ENCODE measurements at regions not wholly inside any gene's neighbourhood (a gene's known extent, or its start where the extent isn't known, plus 50 kb on each side); places are given as distances from the start of the nearest gene placed in this dataset.

DNA sequence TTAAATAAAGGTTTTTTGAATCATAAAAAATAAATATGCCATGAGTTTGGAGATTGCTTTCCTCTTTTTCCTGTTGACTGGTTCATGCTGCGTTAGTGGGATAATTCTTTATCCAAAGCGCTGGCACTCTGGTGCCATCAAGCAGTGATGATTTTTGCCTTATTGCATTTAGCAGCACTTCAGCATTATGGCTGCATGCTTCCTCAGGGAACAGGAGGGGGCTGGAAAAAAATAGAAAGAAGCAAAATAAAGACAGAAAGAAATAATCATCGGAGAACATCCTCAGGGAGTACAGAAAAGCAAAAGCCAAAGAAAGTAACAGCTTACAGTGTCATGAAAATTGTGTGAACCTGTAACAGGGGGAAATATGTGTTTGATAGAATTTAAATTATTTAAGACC is 1408.2 kb upstream of the PIK3C3 start:
- no peak for DNase-seq (ENCODE audit: low read depth in 2 of 3, low spot score in 2 of 3)

DNA sequence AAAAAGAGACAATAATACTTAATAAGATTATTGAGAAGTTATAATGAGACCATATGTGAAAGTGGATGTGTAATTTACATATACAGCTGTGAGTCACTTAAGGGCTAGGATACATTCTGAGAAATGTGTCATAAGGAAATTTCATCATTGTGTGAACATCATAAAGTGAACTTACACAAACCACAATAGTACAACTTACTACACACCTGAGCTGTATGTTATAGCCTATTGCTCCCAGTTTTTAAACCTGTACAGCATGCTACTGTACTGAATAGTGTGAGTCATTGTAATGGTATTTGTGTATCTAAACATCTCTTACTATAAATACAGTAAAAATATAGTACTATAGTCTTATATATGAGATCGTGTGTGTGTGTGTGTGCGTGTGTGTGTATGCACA is 1420.3 kb upstream of the PIK3C3 start:
- DNase-seq (ENCODE audit: low read depth in 2 of 3, low spot score in 2 of 3) = no peak

DNA sequence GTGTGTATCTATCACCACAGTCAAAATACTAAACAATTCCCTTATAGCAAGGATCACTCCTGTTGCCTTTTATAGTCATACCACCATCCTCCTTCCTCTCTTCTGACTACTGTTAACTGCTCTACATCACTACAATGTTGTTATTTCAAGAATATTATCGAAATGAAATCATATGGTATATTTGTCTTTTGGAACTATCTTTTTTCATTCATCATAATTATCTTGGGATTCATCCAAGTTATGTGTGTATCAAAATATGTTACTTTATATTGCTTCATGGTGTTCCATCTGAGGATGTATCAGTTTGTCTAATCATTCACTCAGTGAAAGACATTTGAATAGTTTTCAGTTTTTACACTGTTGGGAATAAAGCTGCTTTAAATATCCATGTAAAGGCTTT is 1423.0 kb upstream of the PIK3C3 start:
- no peak for DNase-seq (ENCODE audit: low read depth in 2 of 3, low spot score in 2 of 3)

DNA sequence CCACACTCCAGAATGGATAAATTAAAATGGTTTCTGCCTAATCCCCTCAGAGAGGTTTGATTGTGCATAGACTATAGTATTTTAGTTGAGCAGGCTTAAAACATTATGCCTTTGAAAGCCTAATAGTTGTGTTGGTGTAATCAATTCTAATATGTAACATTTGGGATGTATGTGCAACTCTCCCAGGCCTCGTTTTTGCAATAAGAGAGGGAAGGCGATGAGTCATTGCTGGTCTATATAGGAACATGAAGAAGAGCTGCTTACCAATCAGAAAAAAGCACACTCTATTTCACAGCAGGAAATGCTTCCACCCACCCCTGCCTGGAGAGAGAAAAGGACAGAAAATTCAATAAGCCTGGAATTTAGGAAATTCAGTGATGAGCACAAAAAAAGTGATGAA is 1424.0 kb upstream of the PIK3C3 start:
- DNase-seq (ENCODE audit: low read depth in 2 of 3, low spot score in 2 of 3) = no peak

DNA sequence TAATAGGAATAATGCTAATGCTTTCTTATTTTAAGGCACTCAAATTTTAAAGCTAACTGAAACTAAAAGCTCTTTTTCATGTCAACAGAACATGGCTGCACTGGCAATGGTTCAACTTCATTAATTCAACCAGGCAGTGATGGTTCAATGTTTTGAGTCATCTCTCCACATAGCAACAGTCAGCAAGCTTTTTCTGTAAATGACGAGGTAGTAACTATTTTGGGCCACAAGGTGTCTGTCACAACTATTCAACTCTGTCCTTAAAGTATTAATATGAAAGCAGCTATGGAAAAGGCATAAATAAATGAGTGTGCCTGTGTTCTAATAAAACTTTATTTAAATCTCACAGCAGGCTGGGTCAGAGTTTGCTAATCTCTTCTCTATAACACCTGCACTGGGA is 1425.6 kb upstream of the PIK3C3 start:
- peak in 1 of 3 donors; percentile 4 for DNase-seq (ENCODE audit: low read depth in 2 of 3, low spot score in 2 of 3)

DNA sequence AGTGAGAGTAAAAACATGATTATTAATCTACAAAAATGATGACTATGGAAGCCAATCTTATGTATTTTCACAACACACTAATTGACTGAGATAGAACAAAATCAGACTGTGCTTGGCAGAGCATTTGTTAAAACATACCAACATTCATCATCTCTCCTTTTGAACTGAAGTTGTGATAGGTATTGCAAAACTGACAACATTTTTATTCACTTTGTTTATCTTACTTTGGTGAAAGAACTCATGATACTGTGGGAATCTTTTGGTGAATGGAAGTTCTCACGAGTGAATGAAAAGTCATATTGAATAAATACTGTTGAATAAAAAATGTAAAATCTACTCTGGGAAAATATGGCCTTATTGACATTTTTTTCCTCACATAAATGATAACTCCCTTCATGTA is 1430.2 kb upstream of the PIK3C3 start:
- no peak for DNase-seq (ENCODE audit: low read depth in 2 of 3, low spot score in 2 of 3)

DNA sequence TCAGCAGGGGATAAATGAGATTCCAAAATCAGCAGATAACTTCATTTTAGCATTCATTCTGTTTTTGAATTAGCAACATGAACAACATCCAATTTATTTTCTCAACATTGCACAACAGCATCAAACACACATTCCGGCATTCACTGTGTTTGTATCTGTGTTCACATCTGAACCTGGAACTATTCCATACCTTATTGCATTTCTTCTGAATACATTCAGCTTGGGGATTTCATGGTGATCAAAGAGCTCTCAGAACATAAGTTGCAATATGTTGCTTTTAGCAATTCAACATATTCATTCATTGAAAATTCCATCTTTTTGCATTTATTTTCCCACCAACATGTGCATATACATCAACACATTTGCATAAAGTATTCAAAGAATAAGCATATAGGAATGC is 1431.7 kb upstream of the PIK3C3 start:
- DNase-seq (ENCODE audit: low read depth in 2 of 3, low spot score in 2 of 3) = no peak

DNA sequence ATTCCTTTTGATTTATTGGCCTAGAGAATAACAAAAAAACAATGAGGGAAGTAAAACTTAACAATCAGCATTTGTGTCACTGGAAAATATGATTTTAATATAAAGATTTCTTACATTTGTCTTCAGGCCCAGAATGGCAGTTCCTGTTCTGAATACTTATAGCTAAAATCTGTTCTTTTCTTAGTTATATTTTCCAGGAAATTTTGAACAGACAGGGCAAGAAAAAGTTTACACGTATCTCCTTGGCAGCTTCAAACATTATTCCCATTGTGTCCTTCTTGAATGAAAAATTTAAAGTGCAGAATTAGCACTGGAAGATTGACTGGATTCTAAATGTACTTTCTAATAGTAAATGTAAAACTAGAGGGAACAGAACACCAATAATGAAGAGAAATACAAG is 1454.0 kb upstream of the PIK3C3 start:
- DNase-seq (ENCODE audit: low read depth in 2 of 3, low spot score in 2 of 3) = no peak

DNA sequence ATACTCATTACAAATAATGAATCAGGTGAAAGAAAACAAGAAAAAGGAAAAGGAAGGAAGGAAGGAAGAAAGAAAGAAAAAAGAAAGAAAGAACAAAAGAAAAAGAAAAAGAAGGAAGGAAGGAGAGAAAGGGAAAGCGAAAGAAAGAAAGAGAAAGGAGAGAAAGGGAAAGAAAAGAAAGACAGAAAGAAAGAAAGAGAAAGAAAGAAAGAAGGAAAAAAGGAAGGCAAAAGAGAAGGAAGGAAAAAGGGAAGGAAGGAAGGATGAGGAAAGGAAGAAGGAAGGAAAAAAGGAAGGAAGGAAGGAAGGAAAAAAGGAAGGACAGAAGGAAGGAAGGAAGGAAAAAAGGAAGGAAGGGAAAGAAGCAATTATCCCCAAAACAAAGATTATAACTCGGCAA is 1460.4 kb upstream of the PIK3C3 start:
- DNase-seq (ENCODE audit: low read depth in 2 of 3, low spot score in 2 of 3) = no peak

DNA sequence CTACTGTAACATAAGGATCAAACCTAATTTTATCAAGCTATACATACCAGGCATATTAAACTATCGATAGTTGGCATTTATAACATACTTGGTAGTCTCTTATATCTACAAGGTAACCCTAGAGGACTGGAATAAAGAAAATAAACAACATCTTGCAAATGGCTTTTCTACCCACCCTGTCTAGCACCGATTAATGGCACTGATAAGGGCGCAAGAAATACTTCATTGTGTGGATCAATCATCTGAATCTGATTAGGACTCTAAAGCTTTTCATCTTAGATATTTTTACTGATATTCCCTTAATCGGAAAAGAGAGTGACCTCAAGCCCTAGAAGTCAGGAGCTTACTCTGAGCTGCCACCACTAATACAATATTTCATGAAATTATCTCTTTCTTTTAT is 1461.7 kb upstream of the PIK3C3 start:
- no peak for DNase-seq (ENCODE audit: low read depth in 2 of 3, low spot score in 2 of 3)

DNA sequence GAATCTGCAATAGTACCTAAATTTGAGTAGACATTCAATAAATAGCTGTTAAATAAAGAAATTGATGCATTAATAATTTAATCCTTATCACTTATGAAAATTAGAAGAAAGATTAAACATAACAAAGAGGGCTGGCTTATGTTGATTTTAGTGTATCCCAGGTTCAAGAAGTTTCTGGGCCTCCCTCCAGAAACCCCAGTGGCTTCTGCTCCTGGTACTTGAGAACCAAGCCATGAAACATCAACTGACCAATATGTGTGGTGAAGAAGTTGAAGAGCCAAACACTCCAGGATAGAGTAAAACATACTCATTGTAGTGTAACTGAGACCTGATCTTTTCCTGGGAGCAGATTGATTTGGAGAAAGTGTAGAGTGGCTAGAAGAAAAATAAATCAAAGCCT is 1465.7 kb upstream of the PIK3C3 start:
- DNase-seq (ENCODE audit: low read depth in 2 of 3, low spot score in 2 of 3) = no peak

DNA sequence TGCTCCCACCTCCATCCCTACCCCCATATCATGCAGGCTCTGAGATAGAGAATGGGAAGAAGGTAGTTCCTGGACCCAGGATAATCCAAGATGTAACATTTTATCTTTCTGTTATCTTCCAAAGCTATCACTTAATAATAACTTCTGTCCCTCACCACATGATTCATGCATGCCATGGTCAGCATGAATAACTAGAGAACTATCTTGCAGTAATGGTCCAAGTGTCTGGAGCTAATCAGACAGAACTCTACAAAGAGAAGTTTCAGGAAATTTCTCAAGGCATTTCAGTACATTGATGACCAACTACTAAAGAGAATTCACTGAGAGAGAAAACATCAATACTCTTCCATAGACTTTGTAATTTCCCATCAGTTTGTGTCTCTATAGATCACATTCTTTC is 1469.7 kb upstream of the PIK3C3 start:
- DNase-seq (ENCODE audit: low read depth in 2 of 3, low spot score in 2 of 3) = no peak

DNA sequence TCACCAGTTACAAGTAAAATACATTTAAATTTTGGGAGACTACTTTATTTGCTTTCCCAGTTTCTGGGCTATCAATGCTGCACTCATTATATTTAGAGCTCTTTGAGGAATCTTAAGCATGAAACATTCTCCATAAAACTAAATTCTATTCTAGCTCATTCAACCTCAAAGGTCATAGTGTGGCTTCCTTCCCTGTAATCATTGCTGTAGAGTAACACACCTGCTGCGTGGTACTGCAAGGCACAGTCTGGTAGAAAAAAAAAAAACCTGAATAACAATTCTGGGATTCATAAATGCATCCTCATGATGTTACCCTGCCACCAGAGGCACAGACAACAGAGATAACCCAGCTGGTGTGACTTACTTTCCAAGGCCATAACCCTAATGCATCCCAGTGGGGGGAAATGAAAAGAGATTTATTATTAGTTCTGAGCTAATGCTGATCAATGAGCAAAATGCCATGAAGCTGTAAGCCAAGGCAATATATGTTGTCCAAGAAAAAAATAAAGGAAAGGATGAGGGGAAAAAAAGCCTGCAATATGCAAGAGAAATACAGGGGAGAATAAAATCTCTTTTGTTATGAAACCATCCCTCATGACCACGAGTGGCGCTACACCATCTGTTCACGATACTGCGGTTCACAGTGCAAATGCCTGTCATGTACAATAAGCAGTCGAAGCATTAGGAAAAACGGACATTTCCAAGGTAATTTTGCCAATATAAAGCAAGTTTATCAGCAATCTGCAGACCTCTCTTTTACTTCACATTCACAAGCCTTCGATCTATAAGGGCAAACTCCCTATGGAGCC is 1481.6 kb upstream of the PIK3C3 start:
- DNase-seq (ENCODE audit: low read depth in 2 of 3, low spot score in 2 of 3) = no peak

DNA sequence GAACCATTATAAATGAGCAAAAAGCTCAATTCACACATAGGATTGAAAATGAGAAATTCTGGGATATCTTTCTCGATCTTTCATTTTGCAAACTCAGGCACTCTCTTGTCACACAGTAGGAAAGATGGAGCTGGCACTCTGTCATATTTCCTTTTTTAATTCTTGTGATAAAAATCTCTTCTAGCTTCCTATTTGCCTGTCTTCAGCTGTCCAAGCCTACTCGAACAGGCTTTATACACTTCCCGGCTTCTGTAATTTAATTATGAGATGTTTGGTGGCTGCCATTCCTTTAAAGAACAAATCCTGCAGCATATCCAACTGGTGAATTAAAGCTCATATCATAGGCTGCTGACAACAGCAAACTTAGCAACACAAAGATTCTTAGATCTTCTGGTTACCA is 1484.3 kb upstream of the PIK3C3 start:
- no peak for DNase-seq (ENCODE audit: low read depth in 2 of 3, low spot score in 2 of 3)

DNA sequence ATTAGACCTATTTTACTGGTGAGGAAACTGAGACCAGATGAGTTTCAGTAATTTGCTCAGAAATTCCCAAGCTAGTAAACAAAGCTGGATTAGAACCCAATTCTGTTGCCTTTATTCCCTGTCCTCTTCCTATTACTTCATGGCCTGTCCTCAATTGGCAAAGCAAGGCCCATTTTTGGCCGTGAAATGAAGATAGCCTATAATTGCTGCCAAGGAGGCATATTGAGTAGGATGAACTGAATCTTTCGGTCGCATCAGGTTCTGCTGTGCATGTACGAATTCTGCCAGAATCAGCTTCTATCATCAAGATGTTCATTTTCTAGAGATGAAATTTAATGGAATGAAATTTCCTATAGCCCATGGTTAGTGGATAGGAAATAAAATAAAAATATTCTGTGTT is 1485.2 kb upstream of the PIK3C3 start:
- DNase-seq (ENCODE audit: low read depth in 2 of 3, low spot score in 2 of 3) = no peak

DNA sequence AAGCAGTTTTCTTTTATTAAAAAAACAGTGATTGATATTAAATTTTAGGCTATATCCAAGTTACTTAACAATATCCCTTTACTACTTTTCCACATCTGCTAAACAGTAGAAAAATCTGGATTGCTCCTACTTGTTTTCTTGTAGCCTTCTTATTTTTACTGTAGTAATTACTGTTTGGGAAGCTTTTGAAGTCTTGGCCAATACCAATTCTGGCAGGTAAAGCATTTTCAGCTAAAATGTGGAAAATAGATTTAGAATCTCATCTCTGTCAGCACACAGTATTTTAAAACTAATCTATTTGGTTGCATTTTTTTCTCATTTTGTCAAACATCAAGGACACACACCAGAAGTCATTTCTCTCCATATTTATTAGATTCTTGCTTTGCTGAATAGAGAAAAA is 1485.7 kb upstream of the PIK3C3 start:
- no peak for DNase-seq (ENCODE audit: low read depth in 2 of 3, low spot score in 2 of 3)

DNA sequence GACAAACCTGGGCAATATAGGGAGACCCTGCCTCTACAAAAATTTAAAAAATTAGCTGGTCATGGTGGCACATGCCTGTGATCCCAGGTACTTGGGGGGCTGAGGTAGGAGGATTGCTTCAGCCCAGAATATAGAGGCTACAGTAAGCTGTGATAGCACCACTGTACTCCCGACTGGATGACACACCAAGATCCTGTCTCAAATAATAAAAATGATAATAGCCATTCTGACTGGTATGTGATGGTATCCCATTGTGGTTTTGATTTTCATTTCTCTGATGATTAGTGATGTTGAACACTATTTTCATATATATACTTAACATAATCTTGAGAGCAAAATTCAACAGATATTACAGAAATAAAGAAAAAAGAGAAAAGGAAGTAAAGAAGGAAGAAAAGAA is 1491.0 kb upstream of the PIK3C3 start:
- DNase-seq (ENCODE audit: low read depth in 2 of 3, low spot score in 2 of 3) = no peak

DNA sequence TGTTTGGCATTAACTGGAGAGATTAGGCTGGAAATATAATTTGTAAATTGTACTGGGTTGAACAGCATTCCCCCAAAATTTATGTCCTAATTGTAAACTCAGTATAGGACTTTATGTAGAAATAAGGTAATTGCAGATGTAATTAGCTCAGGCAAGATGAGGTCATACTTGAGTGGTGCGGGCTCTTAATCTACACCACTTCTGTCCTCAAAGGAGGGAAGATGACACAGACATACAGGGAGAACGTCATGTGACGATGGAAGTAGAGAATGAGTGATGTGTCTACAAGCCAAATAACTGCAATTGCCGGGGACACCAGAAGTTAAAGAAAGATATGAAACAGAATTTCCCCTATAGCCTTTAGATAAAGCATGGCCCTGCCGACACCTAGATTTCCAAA is 1501.1 kb upstream of the PIK3C3 start:
- no peak for DNase-seq (ENCODE audit: low read depth in 2 of 3, low spot score in 2 of 3)

DNA sequence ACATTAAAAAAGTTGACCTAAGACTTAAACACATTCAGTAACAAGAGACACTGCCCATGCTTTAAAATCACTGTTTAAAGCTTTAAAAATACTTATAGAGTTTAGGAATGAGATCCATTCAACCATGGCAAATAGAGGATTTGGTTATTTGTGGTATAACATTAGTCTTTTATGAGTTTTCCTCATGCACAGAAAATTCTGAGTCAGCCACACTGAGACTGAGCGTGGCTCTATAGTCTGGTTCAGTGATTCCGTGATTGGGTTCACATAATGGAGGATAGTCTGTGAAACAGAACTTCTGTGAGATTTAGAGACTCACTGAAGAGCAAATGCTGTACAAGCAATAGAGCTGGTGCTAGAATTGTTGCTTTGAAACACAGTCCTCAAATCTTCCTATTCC is 1502.4 kb upstream of the PIK3C3 start:
- DNase-seq (ENCODE audit: low read depth in 2 of 3, low spot score in 2 of 3) = no peak

DNA sequence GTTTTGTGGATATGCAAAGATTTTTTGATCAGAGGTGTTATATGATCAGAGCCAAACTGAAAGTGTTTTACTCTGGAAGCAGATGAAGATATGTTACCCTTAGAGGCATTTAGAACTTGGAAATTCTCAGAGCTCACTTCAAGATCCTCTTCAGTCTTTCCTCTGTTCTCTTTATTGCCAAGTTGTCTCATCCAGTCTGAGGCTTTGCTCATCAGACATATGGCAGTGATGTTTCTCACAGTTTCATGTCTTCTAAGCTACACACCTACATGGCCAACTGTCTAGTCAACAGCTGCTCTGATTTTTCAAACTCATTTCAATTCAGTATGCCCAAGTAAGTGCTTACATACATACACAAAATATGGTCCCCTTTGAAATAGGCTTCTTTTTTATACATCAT is 1504.3 kb upstream of the PIK3C3 start:
- DNase-seq (ENCODE audit: low read depth in 2 of 3, low spot score in 2 of 3) = no peak

DNA sequence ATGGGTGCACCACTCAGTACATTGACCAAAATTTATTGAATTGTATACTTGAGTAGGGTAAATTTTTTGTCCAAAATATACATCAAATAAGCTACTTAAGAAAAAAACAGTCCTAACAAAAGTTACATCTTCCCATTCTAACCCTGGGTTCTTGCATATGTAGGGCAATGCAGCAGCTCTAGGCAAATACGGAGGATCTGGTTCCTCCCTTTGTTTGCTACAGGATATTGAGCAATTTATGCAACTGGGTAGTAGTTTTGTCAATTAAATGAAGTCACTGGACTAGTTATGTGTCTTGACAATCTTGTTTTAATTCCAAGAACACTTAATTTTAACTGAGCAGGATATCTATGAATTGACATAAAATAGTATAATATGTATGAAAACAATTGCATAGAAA is 1507.2 kb upstream of the PIK3C3 start:
- DNase-seq (ENCODE audit: low read depth in 2 of 3, low spot score in 2 of 3) = no peak

DNA sequence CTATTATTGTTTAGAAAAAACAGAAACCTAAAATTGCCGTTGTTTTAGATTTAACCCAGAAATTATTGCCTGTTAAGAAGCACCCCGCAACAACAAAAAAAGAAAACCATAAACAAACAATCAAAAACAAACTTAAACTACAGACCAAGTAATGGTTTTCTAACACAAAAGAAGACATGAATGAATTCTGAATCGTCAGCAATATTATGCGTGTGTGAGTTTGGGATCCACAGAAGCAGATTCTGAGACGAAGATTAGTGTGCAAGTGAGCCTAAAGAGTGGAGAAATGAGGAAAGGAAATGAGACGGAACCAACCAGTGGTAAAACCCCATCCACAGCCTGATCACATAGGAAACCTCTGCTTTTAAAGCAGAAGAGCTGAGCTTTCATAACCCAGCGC is 1514.9 kb upstream of the PIK3C3 start:
- no peak for DNase-seq (ENCODE audit: low read depth in 2 of 3, low spot score in 2 of 3)

DNA sequence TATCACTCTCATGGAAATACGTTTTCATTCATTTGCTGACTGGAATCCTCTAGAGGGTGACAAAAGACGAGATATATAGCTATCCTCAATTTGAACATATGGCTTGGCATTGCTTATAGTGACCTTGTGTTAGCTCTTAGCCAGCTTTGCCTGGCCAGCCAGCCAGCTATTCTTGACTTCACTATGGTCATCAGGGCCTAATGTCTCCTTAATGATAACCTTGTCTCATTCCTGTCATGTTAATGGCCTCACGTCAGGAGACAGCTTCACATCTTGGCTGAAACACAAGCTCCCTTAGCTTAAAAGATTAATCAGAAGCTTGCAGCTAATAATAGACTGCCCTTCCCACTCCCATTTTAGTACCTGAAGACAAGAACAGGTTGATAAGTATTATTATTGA is 1517.5 kb upstream of the PIK3C3 start:
- no peak for DNase-seq (ENCODE audit: low read depth in 2 of 3, low spot score in 2 of 3)
